ENCODE measurements at regions not wholly inside any gene's neighbourhood (a gene's known extent, or its start where the extent isn't known, plus 50 kb on each side); places are given as distances from the start of the nearest gene placed in this dataset.

GRCh38 chr2:107028661-107029060 lies 142.7 kb upstream of the ST6GAL2 start:
- peaks cover 6% of the 10 kb centered on the region for H3K9me3 Mint-ChIP-seq (ENCODE audit: low read depth)

GRCh38 chr2:107036293-107036692 lies 150.3 kb upstream of the ST6GAL2 start:
- TF ChIP-seq, protein P1, sequence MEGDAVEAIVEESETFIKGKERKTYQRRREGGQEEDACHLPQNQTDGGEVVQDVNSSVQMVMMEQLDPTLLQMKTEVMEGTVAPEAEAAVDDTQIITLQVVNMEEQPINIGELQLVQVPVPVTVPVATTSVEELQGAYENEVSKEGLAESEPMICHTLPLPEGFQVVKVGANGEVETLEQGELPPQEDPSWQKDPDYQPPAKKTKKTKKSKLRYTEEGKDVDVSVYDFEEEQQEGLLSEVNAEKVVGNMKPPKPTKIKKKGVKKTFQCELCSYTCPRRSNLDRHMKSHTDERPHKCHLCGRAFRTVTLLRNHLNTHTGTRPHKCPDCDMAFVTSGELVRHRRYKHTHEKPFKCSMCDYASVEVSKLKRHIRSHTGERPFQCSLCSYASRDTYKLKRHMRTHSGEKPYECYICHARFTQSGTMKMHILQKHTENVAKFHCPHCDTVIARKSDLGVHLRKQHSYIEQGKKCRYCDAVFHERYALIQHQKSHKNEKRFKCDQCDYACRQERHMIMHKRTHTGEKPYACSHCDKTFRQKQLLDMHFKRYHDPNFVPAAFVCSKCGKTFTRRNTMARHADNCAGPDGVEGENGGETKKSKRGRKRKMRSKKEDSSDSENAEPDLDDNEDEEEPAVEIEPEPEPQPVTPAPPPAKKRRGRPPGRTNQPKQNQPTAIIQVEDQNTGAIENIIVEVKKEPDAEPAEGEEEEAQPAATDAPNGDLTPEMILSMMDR (IDR thresholded peaks at IDR 0.05) = no peak
- Mint-ChIP-seq H3K4me1 (ENCODE audit: low read depth) (peaks cover 17% of the 10 kb centered on the region), H3K9me3 (ENCODE audit: low read depth) (peaks cover 34% of the 10 kb centered on the region), H3K36me3 (ENCODE audit: low read depth) (peaks cover 12% of the 10 kb centered on the region), H3K4me3 (ENCODE audit: unreplicated experiment) (no peak overlapping the region), H3K27ac (ENCODE audit: unreplicated experiment) (no peak overlapping the region), H3K27me3 (ENCODE audit: low read depth) (no peaks in the 10 kb centered on the region)
- DNase-seq (ENCODE audit: low spot score) = no peak

More at GRCh38 chr2:107028661-107029060, 142.7 kb upstream of the ST6GAL2 start:
- no peaks in the 10 kb centered on the region for H3K27me3 Mint-ChIP-seq (ENCODE audit: low read depth)
- H3K27ac Mint-ChIP-seq (ENCODE audit: unreplicated experiment) = no peak overlapping the region
- TF ChIP-seq, protein P1 (IDR thresholded peaks at IDR 0.05) = no peak
- peaks cover 3% of the 10 kb centered on the region for H3K36me3 Mint-ChIP-seq (ENCODE audit: low read depth)
- peaks cover 26% of the 10 kb centered on the region for H3K4me1 Mint-ChIP-seq (ENCODE audit: low read depth)
- H3K4me3 Mint-ChIP-seq (ENCODE audit: unreplicated experiment) = no peak overlapping the region
- DNase-seq (ENCODE audit: low spot score) = no peak

GRCh38 chr2:107062173-107062572 lies 176.2 kb upstream of the ST6GAL2 start:
- Mint-ChIP-seq H3K9me3 (ENCODE audit: low read depth) (peaks cover 5% of the 10 kb centered on the region), H3K27me3 (ENCODE audit: low read depth) (peaks cover 4% of the 10 kb centered on the region), H3K36me3 (ENCODE audit: low read depth) (no peaks in the 10 kb centered on the region), H3K27ac (ENCODE audit: unreplicated experiment) (no peak overlapping the region), H3K4me1 (ENCODE audit: low read depth) (peaks cover 6% of the 10 kb centered on the region), H3K4me3 (ENCODE audit: unreplicated experiment) (no peak overlapping the region)
- no peak for DNase-seq (ENCODE audit: low spot score)
- TF ChIP-seq, protein P1 (IDR thresholded peaks at IDR 0.05) = no peak

- Mint-ChIP-seq H3K9me3 (ENCODE audit: low read depth) (peaks cover 5% of the 10 kb centered on the region), H3K4me1 (ENCODE audit: low read depth) (peaks cover 6% of the 10 kb centered on the region), H3K36me3 (ENCODE audit: low read depth) (no peaks in the 10 kb centered on the region), H3K4me3 (ENCODE audit: unreplicated experiment) (no peak overlapping the region), H3K27ac (ENCODE audit: unreplicated experiment) (no peak overlapping the region), H3K27me3 (ENCODE audit: low read depth) (peaks cover 4% of the 10 kb centered on the region)
- no peak for DNase-seq (ENCODE audit: low spot score)
- TF ChIP-seq, protein P1 (IDR thresholded peaks at IDR 0.05) = no peak
Observed at GRCh38 chr2:107062599-107063220, 176.7 kb upstream of the ST6GAL2 start.

DNA sequence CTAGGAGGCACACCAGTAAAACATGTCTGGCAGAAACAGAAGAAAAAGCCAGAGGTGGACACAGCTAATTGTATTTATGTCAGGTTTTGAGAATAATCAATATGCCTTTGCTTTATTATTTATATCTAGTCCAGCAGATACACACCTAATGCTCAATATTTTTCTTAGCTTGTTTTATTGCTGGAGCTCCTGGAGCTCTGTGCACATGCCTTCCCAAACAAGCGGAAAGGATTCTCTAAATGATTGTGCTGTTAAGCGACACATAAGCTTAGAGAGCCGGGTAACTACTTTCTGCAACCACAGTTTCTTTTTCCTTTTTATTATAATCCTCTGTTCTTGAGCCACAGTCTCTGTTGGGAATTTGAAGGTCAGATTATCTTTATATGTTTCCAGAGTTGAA lies 177.3 kb upstream of the ST6GAL2 start:
- TF ChIP-seq, protein P1 (IDR thresholded peaks at IDR 0.05) = no peak

More for the DNA sequence above, 177.3 kb upstream of the ST6GAL2 start:
- no peak overlapping the region for H3K27ac Mint-ChIP-seq (ENCODE audit: unreplicated experiment)
- peaks cover 6% of the 10 kb centered on the region for H3K4me1 Mint-ChIP-seq (ENCODE audit: low read depth)
- H3K36me3 Mint-ChIP-seq (ENCODE audit: low read depth) = no peaks in the 10 kb centered on the region
- H3K27me3 Mint-ChIP-seq (ENCODE audit: low read depth) = peaks cover 2% of the 10 kb centered on the region
- no peak for DNase-seq (ENCODE audit: low spot score)
- H3K9me3 Mint-ChIP-seq (ENCODE audit: low read depth) = peaks cover 5% of the 10 kb centered on the region
- H3K4me3 Mint-ChIP-seq (ENCODE audit: unreplicated experiment) = no peak overlapping the region
